Activated gamma-delta T cell treated with Interleukin-2 at 50 U/mL for 16 hours (primary cell): ENCODE measurements at regions not wholly inside any gene's neighbourhood (a gene's known extent, or its start where the extent isn't known, plus 50 kb on each side); places are given as distances from the start of the nearest gene placed in this dataset.
"Not testable (repeated sequence)": the region's sequence is repeated elsewhere in the genome, so short reads cannot be mapped to it uniquely, and the experiment has no call there.

Experiments used
- DNase-seq: peaks from one replicate; pipeline ENCODE4 v3.0.0-alpha.2; 2020

- DNase-seq: no peak
These were observed 82.9 kb upstream of the APBB1IP start for GRCh38 chr10:26355241-26355640.

DNA sequence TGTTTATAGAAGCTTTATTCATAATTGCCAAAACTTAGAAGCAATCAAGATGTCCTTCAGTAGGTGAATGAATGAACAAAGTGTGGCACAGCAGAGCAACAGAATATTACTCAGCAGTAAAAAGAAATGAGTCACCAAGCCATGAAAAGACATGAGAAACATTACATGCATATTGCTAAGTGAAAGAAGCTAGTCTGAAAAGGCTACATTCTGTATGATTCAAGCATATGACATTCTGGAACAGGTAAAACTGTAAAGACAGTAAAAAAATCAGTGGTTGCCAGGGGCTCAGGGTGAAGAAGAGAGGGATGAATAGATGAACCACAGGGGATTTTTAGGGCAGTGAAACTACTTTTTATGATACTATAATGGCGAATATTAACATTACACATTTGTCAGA is 80.9 kb upstream of the APBB1IP start:
- DNase-seq: no peak

DNA sequence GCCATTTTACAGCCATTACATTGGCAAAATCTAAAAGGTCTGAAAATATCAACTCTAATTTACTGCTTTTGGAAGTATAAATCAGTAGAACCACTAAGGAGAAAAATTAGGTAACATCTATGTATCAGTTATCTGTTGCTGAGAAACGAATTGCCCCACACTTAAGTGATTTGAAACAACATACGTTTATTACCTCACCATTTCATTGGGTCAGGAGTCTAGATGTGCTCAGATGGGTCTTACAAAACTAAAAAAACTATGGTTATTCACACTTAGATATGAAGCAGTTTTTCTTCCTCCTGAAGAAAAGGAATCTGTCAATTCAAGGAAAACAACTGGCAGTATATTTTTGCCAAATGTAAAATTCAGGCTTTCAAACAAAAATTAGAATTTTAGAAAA is 80.1 kb upstream of the APBB1IP start:
- no peak for DNase-seq

DNA sequence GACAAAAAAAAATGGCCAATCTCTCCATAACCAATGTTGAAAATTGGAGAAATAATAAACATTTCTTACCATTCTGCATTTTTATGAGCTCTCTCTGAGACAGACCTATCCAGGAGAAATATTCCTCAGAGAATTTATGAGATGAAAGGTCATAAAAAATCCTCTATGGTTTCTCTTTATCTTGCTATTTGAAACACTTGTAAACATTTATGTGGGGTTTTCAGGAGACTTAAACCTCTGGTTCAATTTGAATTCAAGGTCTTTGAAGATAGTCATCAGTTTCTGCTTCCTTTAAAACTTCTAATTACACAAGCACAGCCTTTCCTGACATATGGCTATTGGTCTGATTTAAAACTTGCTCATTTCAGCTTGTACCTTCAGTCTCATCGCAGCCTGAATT is 78.5 kb upstream of the APBB1IP start:
- DNase-seq: no peak

DNA sequence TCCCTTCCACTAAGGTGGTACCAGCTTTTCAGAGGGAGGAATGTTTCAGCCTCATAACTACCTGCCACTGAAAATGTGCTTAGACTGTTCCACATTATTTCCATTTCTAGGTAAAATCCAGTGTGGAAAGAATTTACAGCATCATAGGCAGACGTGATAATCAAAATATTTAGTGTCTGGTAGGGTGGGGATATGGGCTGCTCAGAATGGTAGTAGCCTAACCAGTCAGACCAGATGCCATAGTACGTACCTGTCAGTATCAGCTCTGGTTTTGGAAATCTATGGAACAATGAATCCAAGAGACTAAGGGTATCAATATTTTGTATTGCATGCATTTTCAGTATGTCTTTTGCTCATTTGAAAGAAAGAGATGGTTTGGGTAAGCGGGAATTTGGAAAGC is 76.8 kb upstream of the APBB1IP start:
- DNase-seq: no peak

DNA sequence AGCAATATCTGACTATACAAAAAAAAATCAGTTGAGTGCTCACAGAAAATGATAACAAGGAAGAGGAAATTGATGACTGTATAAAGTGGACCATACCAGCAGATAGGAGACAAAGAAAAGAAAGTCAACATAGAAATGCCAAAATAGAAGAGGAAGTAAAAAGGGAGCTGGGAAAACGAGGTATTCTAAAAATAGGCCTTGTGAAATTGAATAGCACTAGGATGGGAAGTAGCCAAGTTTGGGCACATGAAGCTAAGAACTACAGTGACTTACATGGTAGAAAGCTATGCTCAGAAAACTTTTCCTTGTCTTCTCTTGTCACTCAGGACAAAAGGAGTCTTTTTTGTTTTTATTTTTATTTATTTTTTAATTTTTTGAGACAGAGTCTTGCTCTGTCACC is 76.2 kb upstream of the APBB1IP start:
- DNase-seq: no peak

DNA sequence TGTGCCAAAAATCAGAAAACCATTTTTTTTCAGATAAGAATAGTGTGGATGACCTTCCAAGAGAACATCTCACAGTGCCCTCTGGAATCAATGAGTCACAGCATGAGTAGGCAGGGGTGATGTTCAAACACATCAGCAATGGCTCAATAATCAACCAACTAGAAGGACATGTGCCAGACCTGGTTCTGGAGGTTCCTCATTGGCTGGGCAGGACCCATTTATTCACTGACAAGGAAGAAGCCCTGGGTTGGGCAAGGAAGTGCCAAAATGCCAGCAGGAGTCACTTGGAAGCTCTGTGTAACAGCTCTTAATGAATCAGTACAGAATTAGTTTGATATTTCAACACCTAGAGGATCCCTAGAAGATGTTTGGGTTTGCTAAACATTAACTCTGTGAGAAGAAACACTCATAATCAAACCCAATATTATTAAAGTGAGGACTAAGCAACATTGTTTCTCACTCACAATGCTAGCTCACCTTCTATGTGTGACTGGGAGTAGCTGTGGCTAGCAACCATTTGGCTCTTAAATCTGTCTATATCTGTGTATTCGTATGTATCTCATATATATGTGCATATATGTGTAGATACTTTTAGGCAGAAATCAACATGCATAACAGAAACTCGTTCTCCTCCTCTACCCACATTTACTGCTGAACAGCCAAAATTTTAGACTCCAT is 72.3 kb upstream of the APBB1IP start:
- no peak for DNase-seq

DNA sequence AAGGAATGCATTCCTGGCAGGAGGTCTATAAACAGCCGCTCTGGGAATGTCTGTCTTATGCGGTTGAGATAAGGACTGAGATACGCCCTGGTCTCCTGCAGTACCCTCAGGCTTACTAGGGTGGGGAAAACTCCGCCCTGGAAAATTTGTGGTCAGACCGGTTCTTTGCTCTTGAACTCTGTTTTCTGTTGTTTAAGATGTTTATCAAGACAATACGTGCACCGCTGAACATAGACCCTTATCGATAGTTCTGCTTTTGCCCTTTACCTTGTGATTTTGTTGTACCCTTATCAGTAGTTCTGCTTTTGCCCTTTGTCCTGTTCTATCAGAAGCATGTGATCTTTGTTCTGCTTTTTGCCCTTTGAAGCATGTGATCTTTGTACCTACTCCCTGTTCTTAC is 71.1 kb upstream of the APBB1IP start:
- DNase-seq: not testable (repeated sequence)

GRCh38 chr10:26367771-26368170 is 70.4 kb upstream of the APBB1IP start:
- DNase-seq: peak; percentile 22

GRCh38 chr10:26368463-26368862 is 69.7 kb upstream of the APBB1IP start:
- no peak for DNase-seq

DNA sequence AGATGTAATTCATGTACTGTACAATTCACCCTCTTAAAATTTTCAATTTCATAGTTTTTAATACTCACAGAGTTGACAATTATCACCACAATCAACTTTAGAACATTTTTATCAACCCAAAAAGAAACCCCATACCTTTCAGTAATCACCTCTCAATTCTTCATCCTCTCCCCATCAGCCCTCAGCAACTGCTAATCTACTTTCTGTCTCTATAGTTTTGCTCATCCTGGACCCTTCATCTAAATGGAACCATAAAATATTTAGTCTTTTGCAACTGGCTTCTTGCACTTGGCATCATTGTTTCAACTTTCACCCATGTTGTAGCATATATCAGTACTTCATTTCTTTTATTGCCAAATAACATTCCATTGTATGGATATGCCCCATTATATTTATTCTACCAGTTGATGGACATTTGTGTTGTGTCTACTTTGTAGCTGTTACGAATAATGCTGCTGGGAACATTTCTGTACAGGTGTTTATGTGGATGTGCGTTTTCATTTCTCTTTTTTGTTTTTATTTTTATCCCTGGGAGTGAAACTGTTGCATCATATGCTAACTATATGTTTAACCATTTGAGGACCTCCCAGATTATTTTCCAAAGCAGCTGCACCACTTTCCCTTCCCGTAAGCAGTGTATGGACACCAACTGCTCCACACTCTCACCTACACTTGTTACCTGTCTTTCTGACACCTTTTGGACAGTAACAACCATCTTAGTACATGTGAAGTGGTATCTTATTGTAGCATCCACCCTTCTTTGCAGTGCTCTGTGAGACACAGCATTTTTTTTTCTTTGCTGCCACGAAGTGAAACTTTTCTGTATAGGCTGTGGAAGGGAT is 65.4 kb upstream of the APBB1IP start:
- DNase-seq: no peak

DNA sequence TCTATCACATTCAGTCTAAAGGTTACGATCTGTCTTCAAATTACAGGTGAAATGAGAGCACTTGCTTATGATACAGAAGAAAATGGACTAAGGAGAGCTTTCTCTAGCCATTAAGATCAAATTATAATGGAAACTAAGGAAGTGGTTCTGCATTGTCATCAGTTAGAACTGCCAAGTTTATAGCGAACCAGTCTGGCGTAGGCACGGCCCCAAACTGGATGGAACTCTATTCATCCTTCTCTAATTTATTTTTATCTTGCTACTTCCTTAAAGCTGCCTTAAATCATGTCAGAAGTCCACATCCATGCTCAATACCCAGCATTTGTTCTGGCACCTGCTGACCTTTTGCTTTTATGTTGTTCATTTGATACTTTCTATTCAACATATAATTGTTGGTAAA is 63.7 kb upstream of the APBB1IP start:
- no peak for DNase-seq

DNA sequence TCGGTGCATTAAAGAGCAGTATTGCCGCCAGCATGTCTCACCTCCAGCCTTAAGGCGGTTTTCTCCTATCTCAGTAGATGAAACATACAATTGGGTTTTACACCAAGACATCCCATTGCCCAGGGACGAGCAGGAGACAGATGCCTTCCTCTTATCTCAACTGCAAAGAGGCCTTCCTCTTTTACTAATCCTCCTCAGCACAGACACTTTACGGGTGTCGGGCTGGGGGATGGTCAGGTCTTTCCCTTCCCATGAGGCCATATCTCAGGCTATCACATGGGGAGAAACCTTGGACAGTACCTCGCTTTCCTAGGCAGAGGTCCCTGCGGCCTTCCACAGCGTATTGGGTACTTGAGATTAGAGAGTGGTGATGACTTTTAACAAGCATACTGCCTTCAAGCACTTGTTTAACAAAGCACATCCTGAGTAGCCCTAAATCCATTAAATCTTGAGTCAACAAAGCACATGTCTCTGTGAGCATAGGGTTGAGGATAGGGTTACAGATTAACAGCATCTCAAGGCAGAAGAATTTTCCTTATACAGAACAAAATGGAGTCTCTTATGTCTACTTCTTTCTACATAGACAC is 60.8 kb upstream of the APBB1IP start:
- DNase-seq: not testable (repeated sequence)

GRCh38 chr10:26378861-26379294 is 59.3 kb upstream of the APBB1IP start:
- no peak for DNase-seq

- DNase-seq: no peak
These were observed 57.3 kb upstream of the APBB1IP start for GRCh38 chr10:26380815-26381214.

- no peak for DNase-seq
These were observed 56.2 kb upstream of the APBB1IP start for GRCh38 chr10:26381986-26382385.

DNA sequence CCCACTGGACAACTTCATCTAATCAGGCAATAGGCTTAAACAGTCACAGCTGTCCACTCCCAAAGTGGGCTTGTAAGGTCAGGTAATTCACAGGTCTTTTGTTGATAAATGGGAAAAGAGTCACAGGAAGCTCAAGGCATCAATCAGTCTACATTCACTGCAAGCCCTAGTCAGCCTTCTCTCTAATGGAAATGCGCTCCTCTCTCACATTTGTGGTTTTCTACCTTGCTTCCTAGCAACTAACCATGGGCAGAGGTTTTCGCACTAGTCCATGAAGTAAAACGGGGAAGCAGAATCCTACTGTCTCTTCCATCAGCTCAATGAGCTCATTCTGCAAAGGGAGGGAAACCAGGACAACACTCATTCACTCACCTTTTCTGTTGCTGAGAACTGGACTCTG is 53.5 kb upstream of the APBB1IP start:
- no peak for DNase-seq

GRCh38 chr10:26385443-26385842 is 52.7 kb upstream of the APBB1IP start:
- no peak for DNase-seq

GRCh38 chr10:26386781-26387180 is 51.4 kb upstream of the APBB1IP start:
- no peak for DNase-seq
